HepG2 (cell line): ENCODE measurements at regions not wholly inside any gene's neighbourhood (a gene's known extent, or its start where the extent isn't known, plus 50 kb on each side); places are given as distances from the start of the nearest gene placed in this dataset.
"Not testable (repeated sequence)": the region's sequence is repeated elsewhere in the genome, so short reads cannot be mapped to it uniquely, and the experiment has no call there.

ENCODE experiments used
- ATAC-seq: fragments of 200-7000 bp; cut with Tn5 transposase; 3 replicates; pipeline ENCODE4 v1.9.1; 2020; ENCODE audit warnings: mild to moderate bottlenecking, moderate library complexity
- BruUV-seq: library from RNA; stranded (reverse); fragments of 400-500 nt; replicated peaks from 2 replicates; lab custom pipeline; 2021; lab: Mats Ljungman, UMichigan
- CTCF ChIA-PET: fragments of 300-600 bp; formaldehyde crosslinking; extraction: SDS; loops from one replicate; lab custom pipeline; 2021; ENCODE audit warnings: low total read pairs, inconsistent platforms, low intra/inter-chr PET ratio; lab: Yijun Ruan, JAX
- POLR2A ChIA-PET: fragments of 350-600 bp; sonication (Branson Sonifier 250); formaldehyde crosslinking; loops from one replicate; lab custom pipeline; 2020; ENCODE audit warnings: antibody characterized with exemption, inconsistent platforms; lab: Yijun Ruan, JAX
- DNase-seq: peaks from one replicate; pipeline ENCODE4 v3.0.0-alpha.2; 2015; ENCODE audit warnings: low spot score
- FAIRE-seq: peaks from 3 replicates; lab custom pipeline; 2011; peaks lifted over from hg19 to GRCh38; lab: Jason Lieb, UNC
- H2AFZ ChIP-seq: one replicate; pipeline ENCODE4 v1.6.1; 2011; ENCODE audit warnings: low read length, inconsistent platforms
- H3K27ac ChIP-seq: fragments of 300-600 bp; 3 replicates; pipeline ENCODE4 v1.8.0; 2011; ENCODE audit warnings: mixed run types, mild to moderate bottlenecking, mixed read lengths, low read length, inconsistent platforms; ENCODE audit not compliant: insufficient read depth; ENCODE audit errors: extremely low read length
- H3K27me3 ChIP-seq, 2 experiments: fragments of 200-600 bp in 1 of 2; 2 replicates in 1 of 2; 3 replicates in 1 of 2; pipeline versions ENCODE4 v1.6.0 to v1.8.0; 2011; ENCODE audit warnings: low read length in 2 of 2, mild to moderate bottlenecking in 2 of 2, moderate library complexity in 2 of 2, inconsistent platforms in 1 of 2; ENCODE audit not compliant: insufficient read depth in 2 of 2, control insufficient read depth in 1 of 2
- H3K36me3 ChIP-seq, 2 experiments: fragments of 200-600 bp in 1 of 2; replicated peaks in 1 of 2; 2 replicates in 1 of 2; 3 replicates in 1 of 2; pipeline versions ENCODE4 v1.5.1 to v1.8.0; 2011; ENCODE audit warnings: low read length in 2 of 2, inconsistent platforms in 1 of 2; ENCODE audit not compliant: insufficient read depth in 2 of 2, control insufficient read depth in 1 of 2
- H3K4me1 ChIP-seq: 2 replicates; pipeline ENCODE4 v1.5.1; 2012; ENCODE audit warnings: low read length, inconsistent platforms; ENCODE audit not compliant: insufficient read depth
- H3K4me2 ChIP-seq: 2 replicates; pipeline ENCODE4 v1.6.0; 2011; ENCODE audit warnings: low read depth, low read length, inconsistent platforms
- H3K4me3 ChIP-seq, 3 experiments: fragments of 200-600 bp in 1 of 3; sonication (generic), shearing (Covaris generic) in 1 of 3; replicated peaks in 1 of 3; 2 replicates each; pipeline ENCODE4 v1.5.1; 2011 to 2016; ENCODE audit warnings: low read length in 3 of 3, inconsistent platforms in 2 of 3, low read depth in 2 of 3, mild to moderate bottlenecking in 2 of 3, control low read depth in 1 of 3, mixed read lengths in 1 of 3; ENCODE audit not compliant: insufficient read depth in 1 of 3
- H3K79me2 ChIP-seq: one replicate; pipeline ENCODE4 v1.6.1; 2011; ENCODE audit warnings: low read length, inconsistent platforms; ENCODE audit not compliant: insufficient read depth
- H3K9ac ChIP-seq: 2 replicates; pipeline ENCODE4 v1.6.0; 2011; ENCODE audit warnings: mild to moderate bottlenecking, low read depth, low read length, inconsistent platforms; ENCODE audit not compliant: insufficient read depth
- H3K9me3 ChIP-seq: 2 replicates; pipeline ENCODE4 v1.5.1; 2012; ENCODE audit warnings: mild to moderate bottlenecking, low read length
- H4K20me1 ChIP-seq: 2 replicates; pipeline ENCODE4 v1.6.0; 2011; ENCODE audit warnings: inconsistent platforms, mild to moderate bottlenecking, low read length, moderate library complexity; ENCODE audit not compliant: insufficient read depth
- AFF4 ChIP-seq: sonication (generic); formaldehyde crosslinking; IDR thresholded peaks from 2 replicates; pipeline ENCODE4 v1.4.0; 2020; ENCODE audit warnings: missing genetic modification reagents
- HIC2 ChIP-seq: sonication (generic); formaldehyde crosslinking; IDR thresholded peaks from 2 replicates; pipeline ENCODE4 v1.9.0; 2022; ENCODE audit warnings: low read depth, missing genetic modification reagents
- MNT ChIP-seq: fragments of 450-650 bp; IDR thresholded peaks from 2 replicates; pipeline ENCODE4 v1.6.1; 2016
- MXD1 ChIP-seq: sonication (generic); formaldehyde crosslinking; IDR thresholded peaks from 2 replicates; pipeline ENCODE4 v1.4.0; 2020; ENCODE audit warnings: mild to moderate bottlenecking, missing genetic modification reagents
- SIX1 ChIP-seq: sonication (generic); formaldehyde crosslinking; IDR thresholded peaks from 2 replicates; pipeline ENCODE4 v1.4.0; 2020; ENCODE audit warnings: missing genetic modification reagents, borderline replicate concordance
- ZNF780A ChIP-seq: sonication (generic); formaldehyde crosslinking; IDR thresholded peaks from 2 replicates; pipeline ENCODE4 v1.8.0; 2022; ENCODE audit warnings: mild to moderate bottlenecking, missing genetic modification reagents, moderate library complexity
- ZNF790 ChIP-seq: sonication (generic); formaldehyde crosslinking; IDR thresholded peaks from 2 replicates; pipeline ENCODE4 v1.8.0; 2022; ENCODE audit warnings: missing genetic modification reagents, mild to moderate bottlenecking, borderline replicate concordance
- WGBS: methylation state at CpG from one replicate; pipeline ENCODE4 v1.1.6; 2017; ENCODE audit warnings: low lambda C conversion rate; 5-methylcytosine and 5-hydroxymethylcytosine counted together
- in situ Hi-C: cut with HindIII; loops from 2 replicates; pipeline ENCODE4 v1.10.0; 2017; ENCODE audit warnings: low pct_unique_long_range_greater_than_20kb; ENCODE audit not compliant: extremely low pct_ligation_motif_present
- intact Hi-C: fragments of 100-400 bp; cut with micrococcal nuclease; formaldehyde crosslinking; loops from one replicate; pipeline ENCODE4 v1.10.0; 2022; ENCODE audit not compliant: unreplicated experiment

GRCh38 chr18:75840131-75840530 lies 412.6 kb upstream of the SMIM21 start (continued):
- TF ChIP-seq SIX1 (CRISPR knock-in tag) = no peak
- no peak for TF ChIP-seq HIC2 (CRISPR knock-in tag)

GRCh38 chr18:75839686-75840085 lies 412.2 kb upstream of the SMIM21 start:
- H3K9me3 ChIP-seq, POLR2A ChIA-PET, BruUV-seq, H3K4me2 ChIP-seq, DNase-seq, H3K4me3 ChIP-seq, H4K20me1 ChIP-seq, in situ Hi-C loops, FAIRE-seq, H3K4me1 ChIP-seq, CTCF ChIA-PET, H3K27me3 ChIP-seq, ATAC-seq, H3K9ac ChIP-seq, H3K27ac ChIP-seq, intact Hi-C loops, H3K79me2 ChIP-seq, H3K36me3 ChIP-seq, H2AFZ ChIP-seq: not testable (repeated sequence)
- no CpG with 5 or more reads among the region's 2 CpGs for WGBS

GRCh38 chr18:75839041-75839440 lies 411.5 kb upstream of the SMIM21 start:
- FAIRE-seq = no peak
- no peak for DNase-seq
- in situ Hi-C loops = no loop called here

More at GRCh38 chr18:75839041-75839440, 411.5 kb upstream of the SMIM21 start:
- TF ChIP-seq MXD1 (CRISPR knock-in tag) (no peak), MNT (no peak), ZNF790 (CRISPR knock-in tag) (no peak), ZNF780A (CRISPR knock-in tag) (no peak), AFF4 (no peak)
- no peaks in the 10 kb centered on the region for H3K79me2 ChIP-seq
- ChIA-PET CTCF (no interaction called here), POLR2A (no interaction called here)
- intact Hi-C loops = no loop called here
- H2AFZ ChIP-seq = no peak overlapping the region
- H3K9me3 ChIP-seq = no peaks in the 10 kb centered on the region
- no peaks in the 10 kb centered on the region for H3K36me3 ChIP-seq
- no peak overlapping the region for H3K27ac ChIP-seq
- no TSS peak for BruUV-seq
- no peak overlapping the region for H3K4me2 ChIP-seq
- H3K27me3 ChIP-seq = peaks cover 0 to 1% of the 10 kb centered on the region in 2 experiments; a peak in 1 of 5 replicates
- no peak for ATAC-seq
- no peaks in the 10 kb centered on the region for H4K20me1 ChIP-seq
- no peak overlapping the region for H3K4me3 ChIP-seq
- no peak overlapping the region for H3K9ac ChIP-seq
- WGBS = 9% methylated on average over 6 of the region's 6 CpGs
- no peaks in the 10 kb centered on the region for H3K4me1 ChIP-seq
